Gastroesophageal sphincter (tissue), 4 donors: ENCODE measurements at regions not wholly inside any gene's neighbourhood (a gene's known extent, or its start where the extent isn't known, plus 50 kb on each side); places are given as distances from the start of the nearest gene placed in this dataset.

Source experiments
- ATAC-seq: fragments of 150-250 bp; one replicate; pipeline ENCODE4 v1.9.1; 2016; ENCODE audit warnings: mild to moderate bottlenecking, moderate library complexity
- H3K27ac ChIP-seq, 4 donors: fragments of 200-600 bp; sonication (generic) in 3 of 4; 1 replicate in 3 of 4; 2 replicates in 1 of 4; pipeline ENCODE4 v1.5.1; 2016 to 2019
- H3K27me3 ChIP-seq: fragments of 200-600 bp; sonication (generic); one replicate; pipeline ENCODE4 v1.5.1; 2019
- H3K36me3 ChIP-seq, 2 donors: fragments of 200-600 bp; sonication (generic); one replicate each; pipeline ENCODE4 v1.5.1; 2019; ENCODE audit warnings: control low read depth in 1 of 2
- H3K4me1 ChIP-seq, 3 donors: fragments of 200-600 bp; sonication (generic); 1 replicate in 2 of 3; 2 replicates in 1 of 3; pipeline ENCODE4 v1.5.1; 2016 to 2019; ENCODE audit warnings: control low read depth in 2 of 3
- H3K4me3 ChIP-seq, 2 donors: fragments of 200-600 bp; sonication (generic); one replicate each; pipeline ENCODE4 v1.5.1; 2019; ENCODE audit warnings: mild to moderate bottlenecking in 1 of 2, moderate library complexity in 1 of 2
- H3K9me3 ChIP-seq, 3 donors: fragments of 200-600 bp; sonication (generic); one replicate each; pipeline ENCODE4 v1.5.1; 2017 to 2019; ENCODE audit warnings: control low read depth in 2 of 3
- CTCF ChIP-seq, 4 experiments: fragments of 200-600 bp in 2 of 4; fragments of 450-650 bp in 2 of 4; sonication (generic) in 1 of 4; IDR thresholded peaks; one replicate each; pipeline ENCODE4 v1.5.1; 2017 to 2019; ENCODE audit warnings: antibody characterized with exemption in 4 of 4, mild to moderate bottlenecking in 2 of 4, moderate library complexity in 2 of 4
- EP300 ChIP-seq: sonication (generic); formaldehyde crosslinking; IDR thresholded peaks from one replicate; pipeline ENCODE4 v1.6.1; 2017; ENCODE audit warnings: antibody characterized with exemption, mild to moderate bottlenecking
- POLR2A ChIP-seq, 2 donors: fragments of 450-650 bp; IDR thresholded peaks; one replicate each; pipeline ENCODE4 v1.6.1; 2017; ENCODE audit warnings: antibody characterized with exemption in 2 of 2, mild to moderate bottlenecking in 2 of 2, moderate library complexity in 1 of 2
- POLR2AphosphoS5 ChIP-seq: sonication (generic); formaldehyde crosslinking; IDR thresholded peaks from one replicate; pipeline ENCODE4 v1.6.1; 2017; ENCODE audit warnings: antibody characterized with exemption
- WGBS, 2 donors: methylation state at CpG; one replicate each; pipeline ENCODE4 v1.1.5; 2018; ENCODE audit warnings: low coverage in 1 of 2; 5-methylcytosine and 5-hydroxymethylcytosine counted together

GRCh38 chr20:1720226-1720625 lies 62.6 kb upstream of the SIRPG start:
- Histone ChIP-seq H3K4me1 (no peaks in the 10 kb centered on the region), H3K27me3 (peaks cover 12% of the 10 kb centered on the region), H3K9me3 (peaks cover 0 to 7% (median 0%) of the 10 kb centered on the region in 3 donors), H3K27ac (no peak overlapping the region), H3K4me3 (no peak overlapping the region), H3K36me3 (no peaks in the 10 kb centered on the region)
- no peak for ATAC-seq
- TF ChIP-seq POLR2A (IDR thresholded peaks at IDR 0.05) (no peak), CTCF (IDR thresholded peaks at IDR 0.05) (no peak), POLR2AphosphoS5 (no peak), EP300 (no peak)
- 84 to 87% methylated on average over 3 to 4 of the region's 4 CpGs for WGBS, 2 donors

GRCh38 chr20:1718604-1719384 lies 61.2 kb upstream of the SIRPG start:
- Histone ChIP-seq H3K4me3 (no peak overlapping the region), H3K9me3 (peaks cover 0 to 3% (median 0%) of the 10 kb centered on the region in 3 donors), H3K36me3 (no peaks in the 10 kb centered on the region), H3K27ac (no peak overlapping the region), H3K4me1 (no peaks in the 10 kb centered on the region), H3K27me3 (peaks cover 12% of the 10 kb centered on the region)
- peak; percentile 60 for ATAC-seq
- TF ChIP-seq CTCF (IDR thresholded peaks at IDR 0.05) (no peak), POLR2A (IDR thresholded peaks at IDR 0.05) (no peak), EP300 (no peak), POLR2AphosphoS5 (no peak)
- WGBS, 2 donors = 20 to 49% methylated on average over 2 to 8 of the region's 8 CpGs

GRCh38 chr20:1712634-1713624 lies 55.4 kb upstream of the SIRPG start:
- 83% methylated on average over 3 of the region's 4 CpGs; no CpG with 5 or more reads in 1 of the 2 donors for WGBS, 2 donors
- Histone ChIP-seq H3K9me3 (peaks cover 0 to 14% (median 0%) of the 10 kb centered on the region in 3 donors), H3K4me1 (no peaks in the 10 kb centered on the region), H3K27me3 (peaks cover 4% of the 10 kb centered on the region), H3K36me3 (no peaks in the 10 kb centered on the region), H3K27ac (no peak overlapping the region), H3K4me3 (no peak overlapping the region)
- no peak for ATAC-seq
- TF ChIP-seq POLR2A (IDR thresholded peaks at IDR 0.05) = no peak
- TF ChIP-seq POLR2AphosphoS5 = no peak
- TF ChIP-seq EP300 = no peak
- no peak for TF ChIP-seq CTCF (IDR thresholded peaks at IDR 0.05)

GRCh38 chr20:1711826-1712601 lies 54.4 kb upstream of the SIRPG start:
- no peaks in the 10 kb centered on the region for H3K36me3 ChIP-seq
- peaks cover 4% of the 10 kb centered on the region for H3K27me3 ChIP-seq
- H3K4me3 ChIP-seq = no peak overlapping the region
- TF ChIP-seq CTCF (IDR thresholded peaks at IDR 0.05) (no peak), POLR2AphosphoS5 (no peak), POLR2A (IDR thresholded peaks at IDR 0.05) (no peak), EP300 (no peak)
- ATAC-seq = no peak
- H3K4me1 ChIP-seq = no peaks in the 10 kb centered on the region
- H3K27ac ChIP-seq = no peak overlapping the region
- peaks cover 0 to 14% (median 0%) of the 10 kb centered on the region in 3 donors for H3K9me3 ChIP-seq
- WGBS, 2 donors = 77 to 94% methylated on average over 3 of the region's 14 CpGs
